ENCODE measurements at regions not wholly inside any gene's neighbourhood (a gene's known extent, or its start where the extent isn't known, plus 50 kb on each side); places are given as distances from the start of the nearest gene placed in this dataset.
A peak's percentile ranks its signal among the peaks of the same experiment; 100 is the strongest.

GRCh38 chr20:37616110-37616425 lies 77.8 kb upstream of the CTNNBL1 start:
- DNase-seq (ENCODE audit: extremely low read depth, low read depth) = no peak
- no peak for TF ChIP-seq CTCF (IDR thresholded peaks at IDR 0.05; ENCODE audit: low read depth, low read length, missing control alignments)
- no peak overlapping the region for H3K4me3 ChIP-seq (replicated peaks; ENCODE audit: low read depth, low read length)

GRCh38 chr20:37615340-37616109 lies 78.3 kb upstream of the CTNNBL1 start:
- peak; percentile 15 for DNase-seq (ENCODE audit: extremely low read depth, low read depth)
- peak; percentile 86 for TF ChIP-seq CTCF (IDR thresholded peaks at IDR 0.05; ENCODE audit: low read depth, low read length, missing control alignments)
- no peak overlapping the region for H3K4me3 ChIP-seq (replicated peaks; ENCODE audit: low read depth, low read length)

GRCh38 chr20:37611852-37612251 lies 82.0 kb upstream of the CTNNBL1 start:
- TF ChIP-seq CTCF (IDR thresholded peaks at IDR 0.05; ENCODE audit: low read depth, low read length, missing control alignments) = no peak
- no peak for DNase-seq (ENCODE audit: extremely low read depth, low read depth)
- no peak overlapping the region for H3K4me3 ChIP-seq (replicated peaks; ENCODE audit: low read depth, low read length)

GRCh38 chr20:37611346-37611745 lies 82.5 kb upstream of the CTNNBL1 start:
- DNase-seq (ENCODE audit: extremely low read depth, low read depth) = no peak
- no peak for TF ChIP-seq CTCF (IDR thresholded peaks at IDR 0.05; ENCODE audit: low read depth, low read length, missing control alignments)
- H3K4me3 ChIP-seq (replicated peaks; ENCODE audit: low read depth, low read length) = no peak overlapping the region

GRCh38 chr20:37610203-37610798 lies 82.6 kb upstream of the BLCAP start:
- H3K4me3 ChIP-seq (replicated peaks; ENCODE audit: low read depth, low read length) = no peak overlapping the region
- no peak for TF ChIP-seq CTCF (IDR thresholded peaks at IDR 0.05; ENCODE audit: low read depth, low read length, missing control alignments)
- no peak for DNase-seq (ENCODE audit: extremely low read depth, low read depth)

GRCh38 chr20:37602634-37603033 lies 75.0 kb upstream of the BLCAP start:
- no peak for DNase-seq (ENCODE audit: extremely low read depth, low read depth)
- TF ChIP-seq CTCF (IDR thresholded peaks at IDR 0.05; ENCODE audit: low read depth, low read length, missing control alignments) = no peak
- no peak overlapping the region for H3K4me3 ChIP-seq (replicated peaks; ENCODE audit: low read depth, low read length)
